ENCODE measurements at regions not wholly inside any gene's neighbourhood (a gene's known extent, or its start where the extent isn't known, plus 50 kb on each side); places are given as distances from the start of the nearest gene placed in this dataset.
"Not testable (repeated sequence)": the region's sequence is repeated elsewhere in the genome, so short reads cannot be mapped to it uniquely, and the experiment has no call there.

- DNase-seq = no peak
Observed at GRCh38 chrX:11836284-11836683, 78.2 kb downstream of the MSL3 start.

GRCh38 chrX:11837437-11837836, 79.4 kb downstream of the MSL3 start:
- DNase-seq = peak; percentile 16

- DNase-seq = no peak
Observed at GRCh38 chrX:11864171-11864570, 106.1 kb downstream of the MSL3 start.

GRCh38 chrX:11867610-11868345, 109.7 kb downstream of the MSL3 start:
- DNase-seq = peak; percentile 20

DNA sequence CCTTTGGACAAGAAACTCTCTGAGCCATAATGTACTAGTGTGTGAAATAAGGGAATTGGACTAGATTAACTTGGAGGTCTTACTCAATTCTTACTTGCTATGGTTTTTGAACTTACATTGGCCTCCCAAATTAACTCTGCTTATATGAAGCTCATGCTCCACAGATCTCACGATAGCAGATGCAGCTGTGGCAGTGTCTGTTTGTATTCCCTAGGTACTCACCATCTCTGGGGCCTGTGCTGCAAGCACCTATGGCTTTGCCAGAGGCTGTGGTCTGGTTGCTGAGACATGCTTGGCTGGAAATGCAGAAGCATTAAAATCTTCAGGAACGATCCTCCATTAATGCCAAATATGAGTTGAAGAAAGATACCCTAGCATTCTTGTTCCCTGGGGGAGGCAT, 112.8 kb downstream of the MSL3 start:
- no peak for DNase-seq

- no peak for DNase-seq
Observed at GRCh38 chrX:11881485-11882170, 123.6 kb downstream of the MSL3 start.

DNA sequence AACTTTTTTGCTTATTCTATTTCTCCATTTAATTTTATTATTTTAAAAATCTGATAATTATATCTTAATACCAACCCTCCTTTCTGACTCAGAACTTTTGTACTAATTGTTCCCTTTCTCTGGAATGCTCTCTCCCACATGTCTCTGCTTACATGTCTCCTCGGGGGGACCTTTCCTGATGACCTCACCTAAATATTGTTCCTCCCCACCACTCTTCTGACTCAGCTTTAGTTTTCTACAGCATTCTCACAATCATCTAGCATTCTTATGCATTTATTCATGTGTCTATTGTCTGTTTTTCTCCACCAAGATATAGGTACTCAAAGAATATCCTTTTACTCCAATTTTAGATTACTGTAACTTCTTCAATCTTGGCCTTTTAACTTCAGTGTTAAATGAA, 128.7 kb downstream of the MSL3 start:
- no peak for DNase-seq

- no peak for DNase-seq
Observed at GRCh38 chrX:11887175-11887574, 129.1 kb downstream of the MSL3 start.

- no peak for DNase-seq
Observed at GRCh38 chrX:11888421-11888820, 130.4 kb downstream of the MSL3 start.

DNA sequence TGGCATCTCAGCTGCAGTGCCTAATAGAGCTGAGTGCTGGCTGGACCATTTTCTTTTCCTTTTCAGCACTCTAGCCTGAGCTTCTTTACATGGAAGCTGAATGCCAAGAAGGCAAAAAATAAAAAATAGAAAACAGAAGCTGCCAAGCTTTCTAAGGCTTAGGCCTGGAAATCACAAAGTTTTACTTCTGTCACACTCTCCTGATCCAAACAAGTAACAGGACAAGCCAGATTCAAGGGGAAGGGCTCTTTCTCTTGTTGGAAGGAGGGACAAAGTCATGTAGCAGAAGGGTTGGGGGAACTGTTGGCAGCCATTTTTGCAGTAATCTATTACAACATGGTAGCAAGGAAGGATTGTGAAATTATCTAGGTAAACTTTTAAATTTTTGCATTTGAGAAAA, 131.8 kb downstream of the MSL3 start:
- DNase-seq = no peak

GRCh38 chrX:11890836-11891514, 132.9 kb downstream of the MSL3 start:
- DNase-seq = peak; percentile 42

GRCh38 chrX:11893933-11894710, 136.1 kb downstream of the MSL3 start:
- no peak for DNase-seq

- no peak for DNase-seq
Observed at GRCh38 chrX:11899091-11899490, 141.1 kb downstream of the MSL3 start.

DNA sequence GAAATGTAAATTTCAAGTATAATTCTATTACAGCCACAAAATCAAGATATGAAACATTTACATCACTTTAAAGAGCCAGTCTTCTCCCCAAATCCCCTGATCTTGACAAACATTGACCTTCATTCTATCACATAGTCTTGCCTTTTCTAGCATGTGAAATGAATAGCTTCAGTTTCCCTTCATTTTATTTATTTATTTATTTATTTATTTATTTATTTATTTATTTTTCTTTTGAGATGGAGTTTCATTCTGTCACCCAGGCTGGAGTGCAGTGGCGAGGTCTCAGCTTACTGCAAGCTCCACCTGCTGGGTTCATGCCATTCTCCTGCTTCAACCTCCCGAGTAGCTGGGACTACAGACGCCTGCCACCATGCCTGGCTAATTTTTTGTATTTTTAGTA, 147.9 kb downstream of the MSL3 start:
- DNase-seq = not testable (repeated sequence)

GRCh38 chrX:11908371-11908770, 150.3 kb downstream of the MSL3 start:
- peak; percentile 7 for DNase-seq

DNA sequence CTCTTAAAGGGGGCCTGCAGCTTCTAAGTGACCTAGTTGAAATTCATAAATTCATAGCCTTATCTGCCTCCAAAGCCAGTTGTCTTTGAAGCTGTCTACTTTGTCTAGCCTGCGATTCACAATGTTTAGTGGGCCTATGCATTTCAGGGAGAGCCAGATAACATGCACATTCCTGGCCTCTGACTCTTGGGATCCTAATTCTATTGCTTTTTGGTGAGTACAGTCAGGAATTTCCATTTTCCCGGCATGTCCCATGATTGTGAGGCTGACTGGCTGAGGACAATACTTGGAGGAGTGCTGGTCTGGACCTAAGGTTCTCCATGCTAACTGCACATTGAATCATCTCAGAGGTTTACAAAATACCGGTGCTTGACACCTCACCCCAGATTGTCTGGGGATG, 155.0 kb downstream of the MSL3 start:
- no peak for DNase-seq

GRCh38 chrX:11929476-11929875, 171.4 kb downstream of the MSL3 start:
- no peak for DNase-seq

- no peak for DNase-seq
Observed at GRCh38 chrX:11932423-11932822, 174.4 kb downstream of the MSL3 start.

DNA sequence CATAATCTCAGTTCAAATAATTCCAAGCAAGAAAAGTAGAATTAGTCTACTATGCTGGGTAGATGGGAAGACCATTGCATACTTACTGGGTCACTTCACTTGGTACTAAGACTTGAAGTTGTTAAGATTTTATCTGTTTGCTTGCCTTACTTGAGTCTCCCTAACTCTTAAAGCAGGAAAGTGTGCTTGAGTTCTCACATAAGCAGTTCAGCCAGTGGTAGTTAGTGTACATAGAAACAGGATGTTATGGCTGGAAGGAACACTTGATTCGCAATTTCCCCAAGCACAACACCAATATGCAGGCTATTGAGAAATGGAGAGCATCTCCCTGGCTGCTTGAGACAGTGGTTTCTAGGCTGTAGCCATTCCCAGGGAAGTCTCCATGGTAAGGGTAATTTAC, 176.1 kb downstream of the MSL3 start:
- DNase-seq = no peak

DNA sequence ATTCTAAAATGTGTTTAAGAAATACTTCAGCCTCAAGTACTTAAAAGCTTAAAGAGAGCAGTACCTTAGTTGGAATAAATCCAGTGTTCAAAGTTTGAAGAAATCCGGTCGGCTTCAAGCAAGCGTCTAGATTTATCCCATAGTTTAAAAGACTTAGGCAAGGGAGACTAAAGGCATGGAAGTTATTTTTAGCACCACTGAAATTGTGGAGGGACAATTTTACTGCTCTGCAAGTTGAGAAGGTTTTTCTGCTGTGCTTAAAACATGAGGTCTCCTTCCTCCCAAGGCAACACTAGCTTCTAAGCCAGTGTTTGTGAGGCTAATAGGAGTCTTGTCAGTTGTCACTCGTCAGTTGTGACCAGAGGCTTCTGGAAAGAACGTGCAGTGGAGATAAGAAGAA, 183.5 kb downstream of the MSL3 start:
- DNase-seq = no peak

GRCh38 chrX:11944501-11944900, 186.5 kb downstream of the MSL3 start:
- DNase-seq = no peak

DNA sequence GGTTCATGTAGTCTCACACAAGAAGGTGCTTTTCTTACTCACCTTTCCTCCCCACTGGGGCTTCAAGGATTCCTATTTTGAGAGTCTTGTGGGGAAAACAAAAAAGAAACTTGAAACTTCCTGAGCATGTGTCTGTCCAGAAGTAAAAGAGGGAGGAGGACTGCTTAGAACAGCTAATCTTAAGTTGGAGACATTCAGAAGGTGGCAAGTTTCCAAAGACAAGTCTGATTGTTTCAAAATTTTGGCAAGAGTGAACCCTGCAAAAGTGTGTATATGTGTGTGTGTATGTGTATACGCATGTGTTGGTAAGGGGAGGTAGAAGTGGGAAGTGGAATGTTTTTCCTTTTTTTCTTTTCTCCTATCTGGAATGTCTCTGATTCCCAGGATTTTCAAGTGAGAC, 189.0 kb upstream of the FRMPD4 start:
- DNase-seq = no peak

GRCh38 chrX:11952176-11952720, 186.0 kb upstream of the FRMPD4 start:
- no peak for DNase-seq
